DOHH2 (cell line): ENCODE measurements at regions not wholly inside any gene's neighbourhood (a gene's known extent, or its start where the extent isn't known, plus 50 kb on each side); places are given as distances from the start of the nearest gene placed in this dataset.
"Not testable (repeated sequence)": the region's sequence is repeated elsewhere in the genome, so short reads cannot be mapped to it uniquely, and the experiment has no call there.

Experiments used
- H3F3A ChIP-seq: fragments of 200-600 bp; sonication (generic), shearing (Covaris generic); 2 replicates; pipeline ENCODE4 v1.6.0; 2016; ENCODE audit warnings: antibody characterized with exemption, mild to moderate bottlenecking; ENCODE audit not compliant: control insufficient read depth, insufficient read depth
- H3K27ac ChIP-seq: fragments of 200-600 bp; sonication (generic); 2 replicates; pipeline ENCODE4 v1.5.1; 2014; ENCODE audit warnings: low read depth, mild to moderate bottlenecking, low read length, moderate library complexity
- H3K27me3 ChIP-seq: fragments of 200-600 bp; sonication (generic); 2 replicates; pipeline ENCODE4 v1.6.1; 2014; ENCODE audit warnings: mild to moderate bottlenecking, low read length, mixed read lengths; ENCODE audit not compliant: control insufficient read depth
- H3K36me3 ChIP-seq: fragments of 200-600 bp; sonication (generic); 2 replicates; pipeline ENCODE4 v1.6.1; 2014; ENCODE audit warnings: mild to moderate bottlenecking, low read length, moderate library complexity, mixed read lengths; ENCODE audit not compliant: control insufficient read depth
- H3K4me1 ChIP-seq: fragments of 200-600 bp; sonication (generic); 2 replicates; pipeline ENCODE4 v1.6.1; 2014; ENCODE audit warnings: mild to moderate bottlenecking, low read length, mixed read lengths; ENCODE audit not compliant: control insufficient read depth
- H3K4me2 ChIP-seq: fragments of 200-600 bp; sonication (generic); 2 replicates; pipeline ENCODE4 v1.6.0; 2014; ENCODE audit warnings: mild to moderate bottlenecking, low read length, moderate library complexity
- H3K4me3 ChIP-seq: fragments of 200-600 bp; sonication (generic); 2 replicates; pipeline ENCODE4 v1.5.1; 2014; ENCODE audit warnings: mild to moderate bottlenecking, low read length, mixed read lengths
- H3K79me2 ChIP-seq: fragments of 200-600 bp; sonication (generic); 2 replicates; pipeline ENCODE4 v1.6.1; 2014; ENCODE audit warnings: mild to moderate bottlenecking, low read length, mixed read lengths; ENCODE audit not compliant: control insufficient read depth
- H3K9me2 ChIP-seq: fragments of 200-600 bp; sonication (generic); replicated peaks from 2 replicates; pipeline ENCODE4 v1.6.1; 2014; ENCODE audit warnings: mild to moderate bottlenecking, low read length, mixed read lengths; ENCODE audit not compliant: control insufficient read depth
- H3K9me3 ChIP-seq: fragments of 200-600 bp; sonication (generic); 2 replicates; pipeline ENCODE4 v1.6.1; 2014; ENCODE audit warnings: antibody characterized with exemption, low read length, mixed read lengths; ENCODE audit not compliant: control insufficient read depth, insufficient read depth
- H4K20me1 ChIP-seq: fragments of 200-600 bp; sonication (generic); 2 replicates; pipeline ENCODE4 v1.6.0; 2014; ENCODE audit warnings: low read depth, mild to moderate bottlenecking, antibody characterized with exemption, low read length, moderate library complexity; ENCODE audit not compliant: control insufficient read depth, insufficient read depth
- EZH2phosphoT487 ChIP-seq: fragments of 200-600 bp; sonication (generic); IDR thresholded peaks from 2 replicates; pipeline ENCODE4 v1.6.1; 2017; ENCODE audit warnings: borderline replicate concordance, mild to moderate bottlenecking, antibody characterized with exemption, low read length, moderate library complexity, mixed read lengths
- TF ChIP-seq, protein P1 (sequence below): fragments of 200-600 bp; sonication (generic); IDR thresholded peaks from one replicate; pipeline ENCODE4 v1.5.1; 2014; ENCODE audit warnings: antibody characterized with exemption, mild to moderate bottlenecking, low read depth, low read length; ENCODE audit not compliant: poor library complexity, severe bottlenecking

DNA sequence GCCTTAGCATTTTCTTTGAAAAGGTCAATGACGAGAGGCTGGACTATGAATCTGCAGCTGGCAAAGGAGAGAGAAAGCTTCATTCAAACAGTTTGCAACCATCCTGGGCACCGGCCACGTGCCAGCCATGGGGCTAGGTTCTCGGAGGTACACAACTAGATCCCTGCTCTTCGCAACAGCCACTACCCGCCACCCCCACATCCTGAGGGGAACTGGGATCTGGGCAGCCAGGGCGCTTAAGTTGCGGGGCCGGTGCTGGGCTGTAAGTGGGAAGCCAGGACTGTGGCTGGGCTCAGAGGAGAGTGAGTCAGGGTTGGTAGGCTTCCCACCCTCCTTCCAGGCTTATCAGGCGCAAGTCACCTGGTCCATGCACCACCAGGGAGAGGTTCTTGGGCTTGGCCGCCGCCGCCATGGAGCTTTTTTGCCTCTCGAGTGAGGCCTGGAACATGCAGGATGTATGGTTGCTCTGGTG, 95.0 kb upstream of the TERB2 start:
- Histone ChIP-seq H3K4me1 (no peaks in the 10 kb centered on the region), H3K9me2 (no peaks in the 10 kb centered on the region), H3K4me3 (no peak overlapping the region), H3K4me2 (no peak overlapping the region), H3K36me3 (no peaks in the 10 kb centered on the region), H3K27ac (no peak overlapping the region), H4K20me1 (no peaks in the 10 kb centered on the region), H3K9me3 (no peaks in the 10 kb centered on the region; the same call in 1 of the 2 replicates), H3F3A (no peaks in the 10 kb centered on the region), H3K27me3 (no peaks in the 10 kb centered on the region), H3K79me2 (no peaks in the 10 kb centered on the region)
- TF ChIP-seq, protein P1, sequence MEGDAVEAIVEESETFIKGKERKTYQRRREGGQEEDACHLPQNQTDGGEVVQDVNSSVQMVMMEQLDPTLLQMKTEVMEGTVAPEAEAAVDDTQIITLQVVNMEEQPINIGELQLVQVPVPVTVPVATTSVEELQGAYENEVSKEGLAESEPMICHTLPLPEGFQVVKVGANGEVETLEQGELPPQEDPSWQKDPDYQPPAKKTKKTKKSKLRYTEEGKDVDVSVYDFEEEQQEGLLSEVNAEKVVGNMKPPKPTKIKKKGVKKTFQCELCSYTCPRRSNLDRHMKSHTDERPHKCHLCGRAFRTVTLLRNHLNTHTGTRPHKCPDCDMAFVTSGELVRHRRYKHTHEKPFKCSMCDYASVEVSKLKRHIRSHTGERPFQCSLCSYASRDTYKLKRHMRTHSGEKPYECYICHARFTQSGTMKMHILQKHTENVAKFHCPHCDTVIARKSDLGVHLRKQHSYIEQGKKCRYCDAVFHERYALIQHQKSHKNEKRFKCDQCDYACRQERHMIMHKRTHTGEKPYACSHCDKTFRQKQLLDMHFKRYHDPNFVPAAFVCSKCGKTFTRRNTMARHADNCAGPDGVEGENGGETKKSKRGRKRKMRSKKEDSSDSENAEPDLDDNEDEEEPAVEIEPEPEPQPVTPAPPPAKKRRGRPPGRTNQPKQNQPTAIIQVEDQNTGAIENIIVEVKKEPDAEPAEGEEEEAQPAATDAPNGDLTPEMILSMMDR, result no peak
- no peak for TF ChIP-seq EZH2phosphoT487

DNA sequence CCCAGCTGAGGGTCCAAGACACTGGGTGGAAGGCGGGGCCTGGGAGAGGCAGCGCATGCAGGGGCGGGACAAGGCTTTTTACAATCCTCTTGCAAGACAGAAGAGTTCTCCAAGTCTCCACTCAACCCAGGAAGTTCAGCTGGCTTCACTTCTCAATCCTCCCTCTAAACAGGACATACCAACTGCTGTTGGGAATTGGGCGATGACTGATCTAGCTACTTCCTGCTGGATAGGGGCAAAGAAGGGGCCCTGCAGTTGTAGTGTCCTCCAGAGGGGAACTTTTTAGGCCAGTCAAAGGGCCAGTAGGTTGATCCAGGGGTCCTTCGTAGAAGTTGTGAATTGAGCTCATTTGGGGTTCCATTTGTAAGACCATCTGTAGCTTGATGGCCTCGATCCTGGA, 94.6 kb upstream of the TERB2 start:
- Histone ChIP-seq H4K20me1 (no peaks in the 10 kb centered on the region), H3K9me3 (no peaks in the 10 kb centered on the region; the same call in 1 of the 2 replicates), H3K4me1 (no peaks in the 10 kb centered on the region), H3K27me3 (no peaks in the 10 kb centered on the region), H3K4me2 (no peak overlapping the region), H3K4me3 (no peak overlapping the region), H3K36me3 (no peaks in the 10 kb centered on the region), H3K79me2 (no peaks in the 10 kb centered on the region), H3K27ac (no peak overlapping the region), H3K9me2 (no peaks in the 10 kb centered on the region), H3F3A (no peaks in the 10 kb centered on the region)
- no peak for TF ChIP-seq EZH2phosphoT487
- TF ChIP-seq, protein P1, result no peak

DNA sequence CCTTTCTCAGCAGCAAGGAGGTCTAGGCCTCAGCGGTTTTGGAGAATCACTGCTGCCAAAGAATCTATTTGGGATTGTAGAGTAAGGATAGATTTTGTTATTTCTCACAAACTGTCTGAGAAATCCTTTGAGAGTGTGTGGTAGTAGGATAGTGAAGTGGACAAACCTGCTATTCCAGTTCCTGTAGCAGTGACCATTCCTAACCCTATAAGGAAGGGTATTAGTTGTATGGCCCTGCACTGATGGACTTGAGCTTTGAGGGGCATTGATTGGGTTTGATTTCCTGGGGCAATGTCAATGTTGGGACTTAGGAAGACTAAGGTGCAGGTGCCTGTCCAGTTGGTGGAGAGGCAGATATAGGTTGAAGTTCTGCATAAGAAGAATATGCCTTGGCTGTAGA, 93.6 kb upstream of the TERB2 start:
- not testable (repeated sequence) for H3K79me2 ChIP-seq, H3K9me3 ChIP-seq, H3K4me1 ChIP-seq, H4K20me1 ChIP-seq, H3K27me3 ChIP-seq, H3K4me3 ChIP-seq, H3K27ac ChIP-seq, H3F3A ChIP-seq, H3K36me3 ChIP-seq, H3K9me2 ChIP-seq, H3K4me2 ChIP-seq

DNA sequence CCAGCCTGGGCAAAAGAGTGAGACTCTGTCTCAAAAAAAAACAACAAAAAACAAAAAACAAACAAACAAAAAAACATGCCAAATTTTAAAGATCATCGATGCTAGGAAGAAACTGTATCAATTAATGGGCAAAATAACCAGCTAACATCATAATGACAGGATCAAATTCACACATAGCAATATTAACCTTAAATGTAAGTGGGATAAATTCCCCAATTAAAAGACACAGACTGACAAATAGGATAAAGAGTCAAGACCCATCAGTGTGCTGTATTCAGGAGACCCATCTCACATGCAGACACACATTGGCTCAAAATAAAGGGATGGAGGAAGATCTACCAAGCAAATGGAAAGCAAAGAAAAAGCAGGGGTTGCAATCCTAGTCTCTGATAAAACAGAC, 88.4 kb upstream of the TERB2 start:
- not testable (repeated sequence) for H3K4me2 ChIP-seq, H4K20me1 ChIP-seq, H3K4me3 ChIP-seq, H3K27me3 ChIP-seq, H3K9me2 ChIP-seq, H3K36me3 ChIP-seq, H3K27ac ChIP-seq, H3K79me2 ChIP-seq, H3F3A ChIP-seq, H3K9me3 ChIP-seq, H3K4me1 ChIP-seq

DNA sequence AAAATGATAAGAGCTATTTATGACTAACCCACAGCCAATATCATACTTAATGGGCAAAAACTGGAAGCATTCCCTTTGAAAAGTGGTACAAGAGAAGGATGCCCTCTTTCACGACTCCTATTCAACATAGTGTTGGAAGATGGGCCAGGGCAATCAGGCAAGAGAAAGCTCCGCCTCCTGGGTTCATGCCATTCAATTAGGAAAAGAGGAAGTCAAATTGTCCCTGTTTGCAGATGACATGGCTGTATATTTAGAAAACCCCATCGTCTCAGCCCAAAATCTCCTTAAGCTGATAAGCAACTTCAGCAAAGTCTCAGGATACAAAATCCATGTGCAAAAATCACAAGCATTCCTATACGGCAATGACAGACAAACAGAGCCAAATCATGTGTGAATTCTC, 86.4 kb upstream of the TERB2 start:
- not testable (repeated sequence) for H3K4me2 ChIP-seq, H3K36me3 ChIP-seq, H3K79me2 ChIP-seq, H3K4me3 ChIP-seq, H3K4me1 ChIP-seq, H4K20me1 ChIP-seq, H3K9me3 ChIP-seq, H3K27me3 ChIP-seq, H3F3A ChIP-seq, H3K9me2 ChIP-seq, H3K27ac ChIP-seq
